GM12878 (cell line): ENCODE measurements at regions not wholly inside any gene's neighbourhood (a gene's known extent, or its start where the extent isn't known, plus 50 kb on each side); places are given as distances from the start of the nearest gene placed in this dataset.

ENCODE experiments used
- ATAC-seq: fragments of 200-7000 bp; cut with Tn5 transposase; 3 replicates; pipeline ENCODE4 v1.9.1; 2020; ENCODE audit warnings: mild to moderate bottlenecking, moderate library complexity
- BruUV-seq: library from RNA; stranded (reverse); fragments of 400-500 nt; replicated peaks from 2 replicates; lab custom pipeline; 2021; lab: Mats Ljungman, UMichigan
- CTCF ChIA-PET: fragments of 300-600 bp; sonication (Branson Sonifier 250); formaldehyde crosslinking; extraction: SDS; loops from one replicate; lab custom pipeline; 2021; ENCODE audit warnings: inconsistent platforms; lab: Yijun Ruan, JAX
- POLR2A ChIA-PET: fragments of 350-600 bp; formaldehyde crosslinking; extraction: SDS; loops from one replicate; lab custom pipeline; 2021; ENCODE audit warnings: inconsistent platforms; lab: Charles Lee
- RAD21 ChIA-PET: fragments of 300-600 bp; sonication (Branson Sonifier 250); formaldehyde crosslinking; loops from one replicate; lab custom pipeline; 2023; ENCODE audit warnings: antibody characterized with exemption; ENCODE audit not compliant: unreplicated experiment; lab: Charles Lee
- SMC1A ChIA-PET: fragments of 300-600 bp; sonication (Branson Sonifier 250); formaldehyde crosslinking; loops from one replicate; lab custom pipeline; 2023; ENCODE audit not compliant: unreplicated experiment, uncharacterized antibody; lab: Charles Lee
- DNase-seq: peaks from one replicate; pipeline ENCODE4 v3.0.0-alpha.2; 2011; ENCODE audit warnings: low read depth, low spot score
- FAIRE-seq: peaks from 3 replicates; lab custom pipeline; 2011; peaks lifted over from hg19 to GRCh38; lab: Jason Lieb, UNC
- H2AFZ ChIP-seq: 2 replicates; pipeline ENCODE4 v1.6.0; 2011; ENCODE audit warnings: low read depth, low read length, control low read depth; ENCODE audit not compliant: control insufficient read depth
- H3K27ac ChIP-seq: 2 replicates; pipeline ENCODE4 v1.5.1; 2011; ENCODE audit warnings: control low read depth; ENCODE audit not compliant: control insufficient read depth, insufficient read depth
- H3K27me3 ChIP-seq, 2 experiments: replicated peaks in 1 of 2; 2 replicates each; pipeline versions ENCODE4 v1.6.0 to v1.6.1; 2011; ENCODE audit warnings: low read length in 1 of 2; ENCODE audit not compliant: control insufficient read depth in 2 of 2, insufficient read depth in 2 of 2
- H3K36me3 ChIP-seq, 2 experiments: 2 replicates each; pipeline ENCODE4 v1.5.1; 2011; ENCODE audit warnings: low read length in 1 of 2; ENCODE audit not compliant: control insufficient read depth in 2 of 2, insufficient read depth in 2 of 2
- H3K4me1 ChIP-seq: 2 replicates; pipeline ENCODE4 v1.6.1; 2011; ENCODE audit warnings: mild to moderate bottlenecking, low read length, moderate library complexity, mixed read lengths; ENCODE audit not compliant: control insufficient read depth, insufficient read depth
- H3K4me2 ChIP-seq: 2 replicates; pipeline ENCODE4 v1.6.0; 2011; ENCODE audit warnings: control low read depth; ENCODE audit not compliant: control insufficient read depth, insufficient read depth
- H3K4me3 ChIP-seq: fragments of 200-600 bp; sonication (generic); 2 replicates; pipeline ENCODE4 v1.5.1; 2016
- H3K79me2 ChIP-seq: 2 replicates; pipeline ENCODE4 v1.6.0; 2011; ENCODE audit warnings: low read length; ENCODE audit not compliant: control insufficient read depth, insufficient read depth
- H3K9ac ChIP-seq: 2 replicates; pipeline ENCODE4 v1.8.0; 2011; ENCODE audit warnings: low read length, control low read depth, mixed read lengths; ENCODE audit not compliant: control insufficient read depth, insufficient read depth
- H3K9me3 ChIP-seq: replicated peaks from 3 replicates; pipeline ENCODE4 v1.5.1; 2011; ENCODE audit warnings: mild to moderate bottlenecking, low read length; ENCODE audit not compliant: control insufficient read depth, insufficient read depth
- H4K20me1 ChIP-seq: 2 replicates; pipeline ENCODE4 v1.6.0; 2011; ENCODE audit not compliant: control insufficient read depth, insufficient read depth
- CEBPB ChIP-seq, 2 experiments: fragments of 150-350 bp in 1 of 2; IDR thresholded peaks; 2 replicates each; pipeline ENCODE4 v1.6.1; 2012 to 2014; ENCODE audit warnings: low read depth in 2 of 2, low read length in 2 of 2, borderline replicate concordance in 1 of 2, inconsistent platforms in 1 of 2
- CHD2 ChIP-seq: IDR thresholded peaks from 2 replicates; pipeline ENCODE4 v1.6.1; 2011; ENCODE audit warnings: low read depth, low read length, improper control_type of control experiment, borderline replicate concordance
- HDAC2 ChIP-seq: fragments of 200-600 bp; sonication (generic); IDR thresholded peaks from 2 replicates; pipeline ENCODE4 v1.6.1; 2017
- IKZF2 ChIP-seq, 2 experiments: fragments of 450-650 bp; IDR thresholded peaks; 2 replicates each; pipeline ENCODE4 v1.6.1; 2017; ENCODE audit warnings: mild to moderate bottlenecking in 2 of 2, moderate library complexity in 2 of 2
- IRF4 ChIP-seq: IDR thresholded peaks from 2 replicates; pipeline ENCODE4 v1.6.1; 2011; ENCODE audit warnings: low read depth, low read length
- MAX ChIP-seq: IDR thresholded peaks from 2 replicates; pipeline ENCODE4 v1.6.1; 2012; ENCODE audit warnings: low read depth, low read length, improper control_type of control experiment
- MTA2 ChIP-seq: fragments of 450-650 bp; IDR thresholded peaks from 2 replicates; pipeline ENCODE4 v1.6.1; 2016; ENCODE audit warnings: low read depth, mild to moderate bottlenecking, moderate library complexity
- PBX3 ChIP-seq: IDR thresholded peaks from 2 replicates; pipeline ENCODE4 v1.6.1; 2011; ENCODE audit warnings: mild to moderate bottlenecking, low read depth, low read length, moderate library complexity; ENCODE audit not compliant: insufficient replicate concordance
- POU2F2 ChIP-seq: IDR thresholded peaks from 3 replicates; pipeline ENCODE4 v1.6.1; 2011; ENCODE audit warnings: low read depth, mild to moderate bottlenecking, low read length, borderline replicate concordance
- RAD21 ChIP-seq: IDR thresholded peaks from 2 replicates; pipeline ENCODE4 v1.6.1; 2011; ENCODE audit warnings: mild to moderate bottlenecking, low read depth, low read length, moderate library complexity; ENCODE audit not compliant: insufficient read depth
- SMAD5 ChIP-seq: IDR thresholded peaks from 2 replicates; pipeline ENCODE4 v1.6.1; 2016; ENCODE audit warnings: antibody characterized with exemption, low read depth
- SP1 ChIP-seq: IDR thresholded peaks from one replicate; pipeline ENCODE4 v1.6.1; 2011; ENCODE audit warnings: low read depth, low read length
- ZBED1 ChIP-seq: IDR thresholded peaks from 2 replicates; pipeline ENCODE4 v1.6.1; 2016; ENCODE audit warnings: borderline replicate concordance
- ZNF24 ChIP-seq: fragments of 450-650 bp; IDR thresholded peaks from 2 replicates; pipeline ENCODE4 v1.6.1; 2017; ENCODE audit warnings: antibody characterized with exemption, mild to moderate bottlenecking
- ZNF274 ChIP-seq: IDR thresholded peaks from one replicate; pipeline ENCODE4 v1.8.0; 2011; ENCODE audit not compliant: insufficient read length, insufficient read depth
- WGBS: methylation state at CpG from one replicate; pipeline ENCODE4 v1.1.6; 2016; ENCODE audit warnings: low lambda C conversion rate; ENCODE audit not compliant: insufficient replicate concordance, insufficient coverage; ENCODE audit errors: missing lambda C conversion rate; 5-methylcytosine and 5-hydroxymethylcytosine counted together
- in situ Hi-C: fragments of 300-500 bp; cut with MboI; formaldehyde crosslinking; loops from 9 replicates; pipeline ENCODE4 v1.14.3; 2018; ENCODE audit warnings: mixed read lengths
- intact Hi-C: fragments of 100-400 bp; cut with micrococcal nuclease; formaldehyde crosslinking; loops from one replicate; pipeline ENCODE4 v1.14.2; 2022; ENCODE audit not compliant: unreplicated experiment

- TF ChIP-seq CHD2: no peak
- TF ChIP-seq POU2F2: no peak
- TF ChIP-seq SMAD5: no peak
Measured at GRCh38 chr14:82719617-82720016, 1186.0 kb upstream of the SEL1L start (continued).

GRCh38 chr14:82720431-82720830 lies 1186.8 kb upstream of the SEL1L start:
- Histone ChIP-seq H3K27me3 (no peaks in the 10 kb centered on the region), H3K27ac (no peak overlapping the region), H3K9ac (no peak overlapping the region), H3K9me3 (no peaks in the 10 kb centered on the region), H3K36me3 (no peaks in the 10 kb centered on the region), H3K4me3 (no peak overlapping the region), H3K4me2 (no peak overlapping the region), H2AFZ (no peak overlapping the region), H3K4me1 (no peaks in the 10 kb centered on the region), H3K79me2 (no peaks in the 10 kb centered on the region), H4K20me1 (no peaks in the 10 kb centered on the region)
- intact Hi-C loops: no loop called here
- WGBS: 27% methylated on average over 3 of the region's 3 CpGs
- no TSS peak for BruUV-seq
- ChIA-PET POLR2A (no interaction called here), CTCF (no interaction called here), SMC1A (no interaction called here), RAD21 (no interaction called here)
- no peak for TF ChIP-seq CEBPB (IDR thresholded peaks at IDR 0.05; ENCODE audit: borderline replicate concordance in 1 of 2, low read depth in 2 of 2, low read length in 2 of 2)
- TF ChIP-seq ZBED1: no peak
- TF ChIP-seq HDAC2: no peak
- no peak for TF ChIP-seq ZNF24
- no peak for TF ChIP-seq IKZF2 (IDR thresholded peaks at IDR 0.05)
- DNase-seq (no peak), ATAC-seq (no peak), FAIRE-seq (peak; percentile 91)
- in situ Hi-C loops: no loop called here

GRCh38 chr14:82720946-82721345 lies 1187.3 kb upstream of the SEL1L start:
- Histone ChIP-seq H3K27me3 (no peaks in the 10 kb centered on the region), H3K4me1 (no peaks in the 10 kb centered on the region), H3K79me2 (no peaks in the 10 kb centered on the region), H3K27ac (no peak overlapping the region), H2AFZ (no peak overlapping the region), H4K20me1 (no peaks in the 10 kb centered on the region), H3K9ac (no peak overlapping the region), H3K4me2 (no peak overlapping the region), H3K36me3 (no peaks in the 10 kb centered on the region), H3K4me3 (no peak overlapping the region), H3K9me3 (no peaks in the 10 kb centered on the region)
- BruUV-seq: no TSS peak
- intact Hi-C loops: no loop called here
- SMC1A ChIA-PET: no interaction called here
- ATAC-seq (no peak), FAIRE-seq (no peak), DNase-seq (no peak)
- CTCF ChIA-PET: no interaction called here
- RAD21 ChIA-PET: no interaction called here
- POLR2A ChIA-PET: no interaction called here
- WGBS: 34% methylated on average over 5 of the region's 5 CpGs
- in situ Hi-C loops: no loop called here
- TF ChIP-seq PBX3 (no peak), IRF4 (no peak), MAX (no peak), MTA2 (no peak), RAD21 (no peak), SP1 (no peak), ZNF274 (no peak)
